Middle frontal gyrus (tissue), 1 donor: ENCODE measurements at regions not wholly inside any gene's neighbourhood (a gene's known extent, or its start where the extent isn't known, plus 50 kb on each side); places are given as distances from the start of the nearest gene placed in this dataset.
A peak's percentile ranks its signal among the peaks of the same experiment; 100 is the strongest.

Experiments
- DNase-seq: peaks from one replicate; pipeline ENCODE4 v3.0.0-alpha.2; 2015; ENCODE audit warnings: low spot score; ENCODE audit errors: extremely low spot score

GRCh38 chr10:60666221-60666620, 112.1 kb upstream of the CDK1 start:
- DNase-seq: no peak

GRCh38 chr10:60664859-60665258, 113.4 kb upstream of the CDK1 start:
- DNase-seq: no peak

- DNase-seq: no peak
Measured at GRCh38 chr10:60663850-60664249, 114.4 kb upstream of the CDK1 start.

GRCh38 chr10:60662917-60663614, 115.2 kb upstream of the CDK1 start:
- no peak for DNase-seq

- DNase-seq: no peak
Measured at GRCh38 chr10:60661637-60662036, 116.6 kb upstream of the CDK1 start.

- DNase-seq: no peak
Measured at GRCh38 chr10:60660625-60661024, 117.7 kb upstream of the CDK1 start.

GRCh38 chr10:60654813-60655464, 123.3 kb upstream of the CDK1 start:
- DNase-seq: no peak

- DNase-seq: no peak
Measured at GRCh38 chr10:60652628-60653027, 125.7 kb upstream of the CDK1 start.

- DNase-seq: no peak
Measured at GRCh38 chr10:60650378-60650800, 127.9 kb upstream of the CDK1 start.

- no peak for DNase-seq
Measured at GRCh38 chr10:60649485-60650377, 128.5 kb upstream of the CDK1 start.

GRCh38 chr10:60648761-60649160, 129.5 kb upstream of the CDK1 start:
- no peak for DNase-seq

- DNase-seq: peak; percentile 65
Measured at GRCh38 chr10:60646966-60647796, 131.1 kb upstream of the CDK1 start.

GRCh38 chr10:60645980-60646379, 132.3 kb upstream of the CDK1 start:
- DNase-seq: no peak

GRCh38 chr10:60644436-60645130, 133.7 kb upstream of the CDK1 start:
- DNase-seq: no peak

- DNase-seq: no peak
Measured at GRCh38 chr10:60643874-60644273, 134.4 kb upstream of the CDK1 start.

- no peak for DNase-seq
Measured at GRCh38 chr10:60629332-60629731, 148.9 kb upstream of the CDK1 start.

GRCh38 chr10:60627778-60628748, 150.2 kb upstream of the CDK1 start:
- no peak for DNase-seq

GRCh38 chr10:60626037-60626436, 152.2 kb upstream of the CDK1 start:
- DNase-seq: no peak

GRCh38 chr10:60623627-60624026, 154.7 kb upstream of the CDK1 start:
- DNase-seq: no peak
